ENCODE measurements at regions not wholly inside any gene's neighbourhood (a gene's known extent, or its start where the extent isn't known, plus 50 kb on each side); places are given as distances from the start of the nearest gene placed in this dataset.

GRCh38 chr16:73420244-73420643 is 372.3 kb upstream of the ZFHX3 start:
- H4K8ac ChIP-seq (ENCODE audit: extremely low read depth, insufficient read depth, low read length), result no peak overlapping the region
- no peaks in the 10 kb centered on the region for H3K79me2 ChIP-seq (ENCODE audit: control insufficient read depth in 1 of 2, insufficient read depth in 2 of 2, low read length in 2 of 2)
- no peak overlapping the region for H2BK20ac ChIP-seq (ENCODE audit: low read length)
- H3K23me2 ChIP-seq (ENCODE audit: low read depth, low read length), result no peaks in the 10 kb centered on the region
- no peaks in the 10 kb centered on the region for H3K36me3 ChIP-seq (ENCODE audit: control insufficient read depth in 2 of 4, insufficient read depth in 4 of 4, low read length in 3 of 4)
- H2AK5ac ChIP-seq (ENCODE audit: low read depth, low read length), result no peak overlapping the region
- H3K56ac ChIP-seq (replicated peaks; ENCODE audit: insufficient read length, low read depth, low read length), result no peak overlapping the region
- H3K14ac ChIP-seq (ENCODE audit: insufficient read length), result no peak overlapping the region
- no peaks in the 10 kb centered on the region for H3K79me1 ChIP-seq (ENCODE audit: low read depth, low read length)
- H3K4ac ChIP-seq (replicated peaks; ENCODE audit: insufficient read length, low read depth, low read length), result no peak overlapping the region
- CTCF ChIA-PET (ENCODE audit: partially characterized antibody), result no interaction called here
- H3K4me3 ChIP-seq (ENCODE audit: extremely low read depth in 1 of 4, insufficient read depth in 2 of 4, low read depth in 3 of 4, low read length in 4 of 4), result no peak overlapping the region
- no peak overlapping the region for H3K23ac ChIP-seq (ENCODE audit: insufficient read length)
- 92% methylated on average over 8 of the region's 8 CpGs; no CpG with 5 or more reads in 1 of the 2 experiments for WGBS, 2 experiments (ENCODE audit: extremely low coverage in 1 of 2, insufficient coverage in 1 of 2, insufficient read length in 1 of 2, insufficient replicate concordance in 2 of 2, low coverage in 1 of 2, low lambda C conversion rate in 2 of 2, missing lambda C conversion rate in 1 of 2)
- H3K27me3 ChIP-seq (replicated peaks in 1 of 4; ENCODE audit: control insufficient read depth in 3 of 4, extremely low read depth in 1 of 4, insufficient read depth in 3 of 4, low read length in 3 of 4), result no peaks in the 10 kb centered on the region
- H3K4me1 ChIP-seq (replicated peaks in 1 of 4; ENCODE audit: control insufficient read depth in 3 of 4, insufficient read depth in 4 of 4, low read length in 3 of 4), result no peaks in the 10 kb centered on the region
- POLR2A ChIA-PET (ENCODE audit: partially characterized antibody), result no interaction called here
- no peak overlapping the region for H3K27ac ChIP-seq (ENCODE audit: low read depth, low read length)
- H2BK15ac ChIP-seq (ENCODE audit: low read length), result no peak overlapping the region
- no peak overlapping the region for H3K18ac ChIP-seq (ENCODE audit: extremely low read depth, low read length)
- no peak overlapping the region for H2BK120ac ChIP-seq (replicated peaks; ENCODE audit: low read depth, low read length)
- H2BK5ac ChIP-seq (ENCODE audit: low read depth, low read length), result no peak overlapping the region
- no peaks in the 10 kb centered on the region for H3K9me3 ChIP-seq (ENCODE audit: insufficient read depth in 2 of 2, low read depth in 1 of 2, low read length in 1 of 2)
- no peak overlapping the region for H3K9ac ChIP-seq (replicated peaks in 1 of 4; ENCODE audit: extremely low read depth in 1 of 4, low read depth in 3 of 4, low read length in 3 of 4)
- H4K91ac ChIP-seq (replicated peaks; ENCODE audit: insufficient read length, low read length), result no peak overlapping the region
- H2AFZ ChIP-seq (ENCODE audit: low read length), result no peak overlapping the region
- FAIRE-seq (no peak), DNase-seq (ENCODE audit: low read depth in 1 of 2, low spot score in 2 of 2) (no peak)
- no peak overlapping the region for H4K5ac ChIP-seq (ENCODE audit: insufficient read length, low read depth, low read length)
- H4K20me1 ChIP-seq (replicated peaks in 1 of 2; ENCODE audit: control insufficient read depth in 1 of 2, insufficient read depth in 2 of 2, low read length in 2 of 2), result no peaks in the 10 kb centered on the region
- H2BK12ac ChIP-seq (ENCODE audit: low read depth, low read length), result no peak overlapping the region
- H3K4me2 ChIP-seq (ENCODE audit: insufficient read depth in 1 of 2, low read depth in 2 of 2, low read length in 2 of 2), result no peak overlapping the region
- TF ChIP-seq E2F6 (IDR thresholded peaks at IDR 0.05) (no peak), KDM5A (IDR thresholded peaks at IDR 0.05; ENCODE audit: low read length) (no peak), USF2 (IDR thresholded peaks at IDR 0.05; ENCODE audit: low read length) (no peak), GABPA (IDR thresholded peaks at IDR 0.05; ENCODE audit: borderline replicate concordance, insufficient read depth, low read length) (no peak), CREB1 (IDR thresholded peaks at IDR 0.05) (no peak), FOSL1 (IDR thresholded peaks at IDR 0.05; ENCODE audit: insufficient read depth, low read depth, low read length) (no peak), POLR2AphosphoS5 (IDR thresholded peaks at IDR 0.05; ENCODE audit: low read depth, low read length) (no peak), KDM1A (IDR thresholded peaks at IDR 0.05; ENCODE audit: borderline replicate concordance, low read length) (no peak), TCF12 (IDR thresholded peaks at IDR 0.05; ENCODE audit: low read depth, low read length) (no peak), SIN3A (conservative IDR thresholded peaks at IDR 0.05 in 1 of 2, IDR thresholded peaks at IDR 0.05 in 1 of 2; ENCODE audit: low read depth in 1 of 2, low read length in 2 of 2) (no peak)
- TF ChIP-seq, protein P1, sequence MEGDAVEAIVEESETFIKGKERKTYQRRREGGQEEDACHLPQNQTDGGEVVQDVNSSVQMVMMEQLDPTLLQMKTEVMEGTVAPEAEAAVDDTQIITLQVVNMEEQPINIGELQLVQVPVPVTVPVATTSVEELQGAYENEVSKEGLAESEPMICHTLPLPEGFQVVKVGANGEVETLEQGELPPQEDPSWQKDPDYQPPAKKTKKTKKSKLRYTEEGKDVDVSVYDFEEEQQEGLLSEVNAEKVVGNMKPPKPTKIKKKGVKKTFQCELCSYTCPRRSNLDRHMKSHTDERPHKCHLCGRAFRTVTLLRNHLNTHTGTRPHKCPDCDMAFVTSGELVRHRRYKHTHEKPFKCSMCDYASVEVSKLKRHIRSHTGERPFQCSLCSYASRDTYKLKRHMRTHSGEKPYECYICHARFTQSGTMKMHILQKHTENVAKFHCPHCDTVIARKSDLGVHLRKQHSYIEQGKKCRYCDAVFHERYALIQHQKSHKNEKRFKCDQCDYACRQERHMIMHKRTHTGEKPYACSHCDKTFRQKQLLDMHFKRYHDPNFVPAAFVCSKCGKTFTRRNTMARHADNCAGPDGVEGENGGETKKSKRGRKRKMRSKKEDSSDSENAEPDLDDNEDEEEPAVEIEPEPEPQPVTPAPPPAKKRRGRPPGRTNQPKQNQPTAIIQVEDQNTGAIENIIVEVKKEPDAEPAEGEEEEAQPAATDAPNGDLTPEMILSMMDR (IDR thresholded peaks at IDR 0.05; ENCODE audit: control extremely low read depth in 1 of 3, insufficient read depth in 1 of 3, low read depth in 1 of 3, low read length in 3 of 3), result no peak

All from H1 (cell line).